GM12878 (cell line): ENCODE measurements at regions not wholly inside any gene's neighbourhood (a gene's known extent, or its start where the extent isn't known, plus 50 kb on each side); places are given as distances from the start of the nearest gene placed in this dataset.

ENCODE experiments used
- ATAC-seq: fragments of 200-7000 bp; cut with Tn5 transposase; 3 replicates; pipeline ENCODE4 v1.9.1; 2020; ENCODE audit warnings: mild to moderate bottlenecking, moderate library complexity
- BruUV-seq: library from RNA; stranded (reverse); fragments of 400-500 nt; replicated peaks from 2 replicates; lab custom pipeline; 2021; lab: Mats Ljungman, UMichigan
- CTCF ChIA-PET: fragments of 300-600 bp; sonication (Branson Sonifier 250); formaldehyde crosslinking; extraction: SDS; loops from one replicate; lab custom pipeline; 2021; ENCODE audit warnings: inconsistent platforms; lab: Yijun Ruan, JAX
- POLR2A ChIA-PET: fragments of 350-600 bp; formaldehyde crosslinking; extraction: SDS; loops from one replicate; lab custom pipeline; 2021; ENCODE audit warnings: inconsistent platforms; lab: Charles Lee
- RAD21 ChIA-PET: fragments of 300-600 bp; sonication (Branson Sonifier 250); formaldehyde crosslinking; loops from one replicate; lab custom pipeline; 2023; ENCODE audit warnings: antibody characterized with exemption; ENCODE audit not compliant: unreplicated experiment; lab: Charles Lee
- SMC1A ChIA-PET: fragments of 300-600 bp; sonication (Branson Sonifier 250); formaldehyde crosslinking; loops from one replicate; lab custom pipeline; 2023; ENCODE audit not compliant: unreplicated experiment, uncharacterized antibody; lab: Charles Lee
- DNase-seq: peaks from one replicate; pipeline ENCODE4 v3.0.0-alpha.2; 2011; ENCODE audit warnings: low read depth, low spot score
- FAIRE-seq: peaks from 3 replicates; lab custom pipeline; 2011; peaks lifted over from hg19 to GRCh38; lab: Jason Lieb, UNC
- H2AFZ ChIP-seq: 2 replicates; pipeline ENCODE4 v1.6.0; 2011; ENCODE audit warnings: low read depth, low read length, control low read depth; ENCODE audit not compliant: control insufficient read depth
- H3K27ac ChIP-seq: 2 replicates; pipeline ENCODE4 v1.5.1; 2011; ENCODE audit warnings: control low read depth; ENCODE audit not compliant: control insufficient read depth, insufficient read depth
- H3K27me3 ChIP-seq, 2 experiments: replicated peaks in 1 of 2; 2 replicates each; pipeline versions ENCODE4 v1.6.0 to v1.6.1; 2011; ENCODE audit warnings: low read length in 1 of 2; ENCODE audit not compliant: control insufficient read depth in 2 of 2, insufficient read depth in 2 of 2
- H3K36me3 ChIP-seq, 2 experiments: 2 replicates each; pipeline ENCODE4 v1.5.1; 2011; ENCODE audit warnings: low read length in 1 of 2; ENCODE audit not compliant: control insufficient read depth in 2 of 2, insufficient read depth in 2 of 2
- H3K4me1 ChIP-seq: 2 replicates; pipeline ENCODE4 v1.6.1; 2011; ENCODE audit warnings: mild to moderate bottlenecking, low read length, moderate library complexity, mixed read lengths; ENCODE audit not compliant: control insufficient read depth, insufficient read depth
- H3K4me2 ChIP-seq: 2 replicates; pipeline ENCODE4 v1.6.0; 2011; ENCODE audit warnings: control low read depth; ENCODE audit not compliant: control insufficient read depth, insufficient read depth
- H3K4me3 ChIP-seq: fragments of 200-600 bp; sonication (generic); 2 replicates; pipeline ENCODE4 v1.5.1; 2016
- H3K79me2 ChIP-seq: 2 replicates; pipeline ENCODE4 v1.6.0; 2011; ENCODE audit warnings: low read length; ENCODE audit not compliant: control insufficient read depth, insufficient read depth
- H3K9ac ChIP-seq: 2 replicates; pipeline ENCODE4 v1.8.0; 2011; ENCODE audit warnings: low read length, control low read depth, mixed read lengths; ENCODE audit not compliant: control insufficient read depth, insufficient read depth
- H3K9me3 ChIP-seq: replicated peaks from 3 replicates; pipeline ENCODE4 v1.5.1; 2011; ENCODE audit warnings: mild to moderate bottlenecking, low read length; ENCODE audit not compliant: control insufficient read depth, insufficient read depth
- H4K20me1 ChIP-seq: 2 replicates; pipeline ENCODE4 v1.6.0; 2011; ENCODE audit not compliant: control insufficient read depth, insufficient read depth
- CREM ChIP-seq: IDR thresholded peaks from 2 replicates; pipeline ENCODE4 v1.6.1; 2014; ENCODE audit warnings: antibody characterized with exemption, low read depth
- IRF4 ChIP-seq: IDR thresholded peaks from 2 replicates; pipeline ENCODE4 v1.6.1; 2011; ENCODE audit warnings: low read depth, low read length
- JUND ChIP-seq: IDR thresholded peaks from 2 replicates; pipeline ENCODE4 v1.6.1; 2012; ENCODE audit warnings: low read depth, mild to moderate bottlenecking, low read length, improper control_type of control experiment, moderate library complexity
- MEF2B ChIP-seq: fragments of 450-650 bp; IDR thresholded peaks from 2 replicates; pipeline ENCODE4 v1.6.1; 2018; ENCODE audit warnings: mild to moderate bottlenecking, moderate library complexity; ENCODE audit not compliant: partially characterized antibody, poor library complexity, severe bottlenecking
- SMAD5 ChIP-seq: IDR thresholded peaks from 2 replicates; pipeline ENCODE4 v1.6.1; 2016; ENCODE audit warnings: antibody characterized with exemption, low read depth
- TCF3 ChIP-seq: IDR thresholded peaks from 2 replicates; pipeline ENCODE4 v1.6.1; 2012; ENCODE audit warnings: low read depth, mild to moderate bottlenecking, low read length, borderline replicate concordance; ENCODE audit not compliant: insufficient read depth
- WGBS: methylation state at CpG from one replicate; pipeline ENCODE4 v1.1.6; 2016; ENCODE audit warnings: low lambda C conversion rate; ENCODE audit not compliant: insufficient replicate concordance, insufficient coverage; ENCODE audit errors: missing lambda C conversion rate; 5-methylcytosine and 5-hydroxymethylcytosine counted together
- in situ Hi-C: fragments of 300-500 bp; cut with MboI; formaldehyde crosslinking; loops from 9 replicates; pipeline ENCODE4 v1.14.3; 2018; ENCODE audit warnings: mixed read lengths
- intact Hi-C: fragments of 100-400 bp; cut with micrococcal nuclease; formaldehyde crosslinking; loops from one replicate; pipeline ENCODE4 v1.14.2; 2022; ENCODE audit not compliant: unreplicated experiment
- TF ChIP-seq, protein P1 (sequence below): IDR thresholded peaks from 2 replicates; pipeline ENCODE4 v1.6.1; 2012; ENCODE audit warnings: low read depth, low read length, improper control_type of control experiment
- TF ChIP-seq, protein P2 (sequence below): IDR thresholded peaks from 2 replicates; pipeline ENCODE4 v1.6.1; 2011; ENCODE audit warnings: low read depth, low read length, improper control_type of control experiment, borderline replicate concordance

DNA sequence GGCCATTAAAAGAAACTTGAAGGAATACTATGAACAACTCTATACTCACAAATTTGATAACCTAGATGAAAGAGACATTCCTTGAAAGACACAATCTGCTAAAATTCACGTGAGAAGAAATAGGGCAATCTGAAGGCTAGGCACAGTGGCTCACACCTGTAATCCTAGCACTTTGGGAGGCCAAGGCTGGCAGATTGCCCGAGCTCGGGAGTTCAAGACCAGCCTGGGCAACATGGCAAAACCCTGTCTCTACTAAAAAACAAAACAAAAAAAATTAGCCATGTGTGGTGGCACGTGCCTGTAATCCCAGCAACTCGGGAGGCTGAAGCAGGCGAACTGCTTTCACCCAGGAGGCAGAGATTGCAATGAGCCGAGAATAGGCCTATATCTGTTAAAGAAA, 104.8 kb downstream of the HES1 start:
- Histone ChIP-seq H4K20me1 (no peaks in the 10 kb centered on the region), H3K9ac (no peak overlapping the region), H2AFZ (no peak overlapping the region), H3K4me2 (no peak overlapping the region), H3K79me2 (no peaks in the 10 kb centered on the region), H3K27ac (no peak overlapping the region), H3K4me1 (no peaks in the 10 kb centered on the region), H3K4me3 (no peak overlapping the region), H3K9me3 (no peaks in the 10 kb centered on the region; the same call in 2 of the 3 replicates), H3K36me3 (no peaks in the 10 kb centered on the region), H3K27me3 (no peaks in the 10 kb centered on the region)
- ChIA-PET CTCF (interaction anchor here (0.8 kb wide), 1 partner anchor 75 kb away, joined by 3 read pairs; no protein-coding TSS in a partner anchor), POLR2A (no interaction called here), SMC1A (no interaction called here), RAD21 (no interaction called here)
- in situ Hi-C loops (no loop called here), intact Hi-C loops (no loop called here)
- TF ChIP-seq IRF4 = no peak
- no peak for TF ChIP-seq JUND
- TF ChIP-seq MEF2B = no peak
- TF ChIP-seq, protein P1, sequence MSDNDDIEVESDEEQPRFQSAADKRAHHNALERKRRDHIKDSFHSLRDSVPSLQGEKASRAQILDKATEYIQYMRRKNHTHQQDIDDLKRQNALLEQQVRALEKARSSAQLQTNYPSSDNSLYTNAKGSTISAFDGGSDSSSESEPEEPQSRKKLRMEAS = no peak
- TF ChIP-seq TCF3 = no peak
- TF ChIP-seq SMAD5 = no peak
- TF ChIP-seq, protein P2, sequence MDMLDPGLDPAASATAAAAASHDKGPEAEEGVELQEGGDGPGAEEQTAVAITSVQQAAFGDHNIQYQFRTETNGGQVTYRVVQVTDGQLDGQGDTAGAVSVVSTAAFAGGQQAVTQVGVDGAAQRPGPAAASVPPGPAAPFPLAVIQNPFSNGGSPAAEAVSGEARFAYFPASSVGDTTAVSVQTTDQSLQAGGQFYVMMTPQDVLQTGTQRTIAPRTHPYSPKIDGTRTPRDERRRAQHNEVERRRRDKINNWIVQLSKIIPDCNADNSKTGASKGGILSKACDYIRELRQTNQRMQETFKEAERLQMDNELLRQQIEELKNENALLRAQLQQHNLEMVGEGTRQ = no peak
- TF ChIP-seq CREM = no peak
- 57% methylated on average over 7 of the region's 7 CpGs for WGBS
- no peak for FAIRE-seq
- DNase-seq = no peak
- no peak for ATAC-seq
- BruUV-seq = no TSS peak
